HuH-7.5 (cell line): ENCODE measurements at regions not wholly inside any gene's neighbourhood (a gene's known extent, or its start where the extent isn't known, plus 50 kb on each side); places are given as distances from the start of the nearest gene placed in this dataset.

ENCODE experiments used
- DNase-seq: peaks from one replicate; pipeline ENCODE4 v3.0.0; 2011; ENCODE audit warnings: low spot score

GRCh38 chr17:45687594-45687993 lies 96.5 kb upstream of the CRHR1 start:
- no peak for DNase-seq

DNA sequence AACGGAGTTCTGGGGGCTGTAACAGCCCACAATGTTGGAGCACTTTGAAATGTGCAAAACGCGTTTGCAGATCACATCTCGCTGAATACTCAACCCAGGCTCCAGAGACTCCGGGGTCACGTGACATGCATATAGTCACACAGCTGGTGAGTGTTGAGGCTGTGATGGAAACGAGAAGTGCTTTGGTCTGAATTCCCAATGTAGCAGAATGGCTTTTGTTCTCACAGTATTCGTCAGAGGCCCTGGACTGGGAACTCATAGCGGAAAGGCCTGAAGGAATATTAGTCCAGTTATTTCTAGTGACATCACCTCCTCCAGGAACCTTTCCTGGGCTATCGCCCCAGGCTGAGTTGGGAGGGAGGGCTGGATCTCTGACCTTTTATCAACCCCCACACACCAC lies 95.8 kb upstream of the CRHR1 start:
- no peak for DNase-seq

DNA sequence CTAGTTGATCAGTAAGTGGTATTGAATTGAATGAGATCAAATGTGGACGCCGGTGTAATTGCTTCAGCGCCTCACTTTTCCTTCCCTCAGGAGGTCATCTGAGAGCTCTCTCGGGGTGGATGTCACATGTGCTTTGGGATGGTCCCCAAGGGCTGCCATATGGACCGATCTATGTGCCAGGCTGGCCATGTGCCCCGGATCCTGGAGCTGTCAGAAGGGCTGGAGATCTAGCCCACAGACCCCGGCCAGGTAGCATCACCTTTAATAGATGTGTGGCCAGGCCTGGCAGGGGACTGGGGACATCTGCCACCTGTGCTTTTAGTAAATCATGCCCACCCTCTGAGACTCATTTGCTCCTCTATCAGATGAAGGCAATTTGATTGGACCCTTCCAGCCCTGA lies 95.3 kb upstream of the CRHR1 start:
- DNase-seq, result no peak

- DNase-seq, result no peak
Observed at GRCh38 chr17:45689451-45689850, 94.7 kb upstream of the CRHR1 start.

DNA sequence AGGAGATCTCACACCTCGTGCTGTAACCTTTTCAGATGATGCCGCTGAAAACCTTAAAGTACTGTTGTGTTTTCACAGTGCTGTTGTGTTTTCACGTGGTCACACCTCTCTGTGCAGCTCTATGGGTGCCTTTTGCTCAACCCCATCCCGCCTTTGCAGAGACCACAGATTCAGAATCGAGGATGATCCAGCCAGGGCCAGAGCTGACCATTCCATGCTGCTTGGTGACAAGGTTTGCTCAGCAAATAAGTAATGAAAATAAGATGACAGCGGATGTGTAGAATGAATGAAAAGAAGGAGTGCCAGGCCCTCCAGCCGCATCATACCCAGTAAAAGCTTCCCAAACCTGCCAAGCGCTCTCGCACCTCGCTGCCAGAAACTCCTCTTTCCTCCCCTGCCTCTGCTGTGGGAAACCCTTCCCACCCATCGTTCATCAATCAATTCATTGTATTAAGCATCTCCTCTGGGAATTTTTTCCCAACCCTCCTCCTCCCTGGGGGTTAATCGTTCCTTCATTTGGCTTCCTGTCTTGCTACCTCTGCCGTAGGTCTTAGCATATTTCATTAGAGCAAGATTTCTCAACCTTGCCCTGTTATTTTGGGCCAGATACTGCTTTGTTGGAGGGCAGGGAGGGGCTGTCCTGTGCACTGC lies 93.4 kb upstream of the CRHR1 start:
- no peak for DNase-seq

- no peak for DNase-seq
Observed at GRCh38 chr17:45692661-45693060, 91.5 kb upstream of the CRHR1 start.

DNA sequence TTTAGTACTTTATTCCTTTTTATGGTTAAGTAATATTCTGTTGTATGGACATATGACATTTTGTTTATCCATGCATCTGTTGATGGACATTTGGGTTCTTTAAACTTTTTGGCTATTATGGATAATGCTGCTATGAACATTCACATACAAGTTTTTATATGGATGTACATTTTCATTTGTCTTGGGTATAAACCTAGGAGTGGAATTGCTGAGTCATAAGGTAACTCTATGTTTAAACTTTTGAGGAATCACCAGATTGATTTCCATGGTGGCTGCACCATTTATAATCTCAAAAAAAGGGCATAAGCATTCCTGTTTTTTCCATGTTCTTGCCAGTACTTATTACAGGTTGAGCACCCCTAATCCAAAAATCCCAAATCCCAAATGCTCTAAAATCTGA lies 90.3 kb upstream of the CRHR1 start:
- DNase-seq, result no peak

DNA sequence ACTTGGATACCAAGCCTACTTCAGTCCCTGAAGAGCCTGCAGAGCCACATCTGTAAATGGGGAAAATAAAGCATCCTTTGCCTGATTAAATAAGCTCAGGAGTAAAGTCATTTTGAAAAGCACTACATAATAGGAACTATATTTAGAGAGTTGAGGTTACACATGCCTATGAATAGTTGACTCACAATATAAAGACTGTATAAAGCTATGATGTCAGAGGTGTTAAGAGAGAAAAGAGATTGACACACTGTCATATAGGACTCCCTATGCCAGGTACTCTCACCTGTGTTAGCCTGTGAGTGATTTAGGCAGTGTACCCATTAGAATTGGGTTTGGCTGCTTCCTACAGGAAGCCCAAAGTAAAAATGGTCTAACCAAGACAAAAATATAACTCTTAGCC lies 87.7 kb upstream of the CRHR1 start:
- DNase-seq, result no peak

DNA sequence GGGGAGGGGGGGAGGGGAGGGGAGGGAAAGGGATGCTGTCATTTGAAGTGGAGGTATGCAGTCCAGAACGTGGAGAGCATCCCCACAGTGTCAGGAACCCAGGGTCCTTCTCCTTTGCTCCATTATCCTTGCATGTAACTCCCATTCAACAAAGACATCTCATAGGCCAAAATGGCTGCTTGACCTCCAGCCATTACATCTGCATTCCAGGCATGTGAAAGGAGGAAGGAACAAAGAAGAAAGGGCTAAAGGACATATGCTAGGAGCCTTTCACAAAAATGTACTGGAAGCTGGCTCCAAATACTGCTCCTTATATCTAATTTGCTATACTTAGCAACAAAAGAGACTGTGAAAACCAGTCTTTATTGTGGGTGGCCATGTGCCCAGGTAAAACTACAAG lies 87.0 kb upstream of the CRHR1 start:
- no peak for DNase-seq

GRCh38 chr17:45700171-45701090 lies 83.7 kb upstream of the CRHR1 start:
- no peak for DNase-seq

- no peak for DNase-seq
Observed at GRCh38 chr17:45702666-45703266, 81.4 kb upstream of the CRHR1 start.

GRCh38 chr17:45703348-45703747 lies 80.8 kb upstream of the CRHR1 start:
- DNase-seq, result no peak

DNA sequence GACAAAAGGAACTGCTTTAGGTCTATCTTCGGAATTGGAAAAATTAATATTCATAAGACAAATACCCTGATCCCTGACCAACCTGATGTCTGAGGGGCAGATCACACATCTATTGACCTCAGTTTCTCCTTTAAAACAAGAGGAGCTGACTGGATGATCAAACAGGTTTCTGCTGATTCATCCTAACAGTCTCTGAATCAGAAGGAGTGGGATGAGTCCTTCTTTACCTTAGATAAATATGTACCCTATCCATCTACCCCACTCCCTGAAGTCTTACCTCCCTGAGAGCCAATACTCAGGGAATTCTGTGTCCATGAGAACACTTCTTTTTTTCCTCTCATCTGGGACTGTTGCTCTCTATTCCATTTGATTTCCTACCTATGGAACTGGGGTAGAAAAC lies 80.3 kb upstream of the CRHR1 start:
- no peak for DNase-seq

- DNase-seq, result no peak
Observed at GRCh38 chr17:45704251-45704650, 79.9 kb upstream of the CRHR1 start.

DNA sequence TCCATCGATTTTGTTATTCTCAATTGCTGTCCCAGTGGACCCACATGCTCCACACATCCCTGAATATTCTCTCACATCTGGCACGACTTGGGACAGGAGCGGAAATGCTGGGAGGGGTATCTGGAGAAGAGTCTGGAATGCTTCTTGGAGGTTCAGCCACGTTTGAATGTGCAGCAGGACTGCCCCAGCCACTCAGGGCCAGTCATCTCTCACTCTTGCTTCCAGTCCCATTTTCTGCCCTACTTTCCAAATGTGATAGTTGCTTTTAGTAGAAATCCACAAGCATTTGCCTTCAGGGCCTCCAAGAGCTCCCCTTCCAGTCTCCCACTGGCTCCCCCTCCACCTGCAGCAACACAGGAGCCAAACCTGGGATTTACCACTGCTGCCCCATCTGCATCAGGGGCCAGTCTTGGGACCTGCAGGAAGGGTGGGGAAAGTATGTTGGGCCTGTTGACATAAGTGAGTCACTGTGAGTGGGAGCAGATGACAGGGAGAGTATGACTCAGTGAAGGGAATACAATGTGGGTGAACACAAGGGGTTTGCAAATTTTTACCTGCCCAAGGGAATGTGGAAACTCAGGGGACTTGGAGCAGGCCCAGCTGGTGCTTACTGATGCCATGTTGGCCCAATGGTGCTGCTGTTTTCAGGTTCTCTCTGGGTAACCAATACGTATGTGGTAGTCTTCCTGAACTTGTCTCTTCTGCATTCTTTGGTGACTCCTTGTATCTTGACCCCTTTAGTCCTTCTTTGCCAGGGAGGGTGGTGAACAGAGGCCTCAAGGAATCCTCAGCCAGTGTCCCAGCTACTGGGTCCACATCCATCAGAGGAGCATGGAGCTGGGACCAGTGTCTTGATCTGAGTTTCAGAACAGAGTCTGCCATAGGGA lies 78.8 kb upstream of the CRHR1 start:
- no peak for DNase-seq

DNA sequence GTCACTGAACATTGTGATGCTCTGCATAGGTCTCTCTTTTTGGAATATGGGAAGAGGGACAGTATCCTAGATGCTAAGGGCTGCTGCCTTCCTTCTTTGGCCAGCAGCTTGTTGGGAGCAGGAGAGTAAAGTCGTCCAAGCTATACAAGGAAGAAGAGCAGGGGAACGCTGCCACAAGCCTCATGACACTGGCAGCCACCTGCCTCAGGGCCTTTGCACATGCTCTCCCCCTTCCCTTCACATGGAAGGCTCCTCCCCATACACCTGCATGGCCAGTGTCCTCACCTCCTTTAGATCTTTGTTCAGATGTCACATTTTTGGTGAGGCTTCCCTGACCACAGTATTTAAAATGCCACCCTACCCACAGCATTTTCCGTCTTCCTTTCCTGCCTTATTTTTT lies 78.1 kb upstream of the CRHR1 start:
- DNase-seq, result no peak

DNA sequence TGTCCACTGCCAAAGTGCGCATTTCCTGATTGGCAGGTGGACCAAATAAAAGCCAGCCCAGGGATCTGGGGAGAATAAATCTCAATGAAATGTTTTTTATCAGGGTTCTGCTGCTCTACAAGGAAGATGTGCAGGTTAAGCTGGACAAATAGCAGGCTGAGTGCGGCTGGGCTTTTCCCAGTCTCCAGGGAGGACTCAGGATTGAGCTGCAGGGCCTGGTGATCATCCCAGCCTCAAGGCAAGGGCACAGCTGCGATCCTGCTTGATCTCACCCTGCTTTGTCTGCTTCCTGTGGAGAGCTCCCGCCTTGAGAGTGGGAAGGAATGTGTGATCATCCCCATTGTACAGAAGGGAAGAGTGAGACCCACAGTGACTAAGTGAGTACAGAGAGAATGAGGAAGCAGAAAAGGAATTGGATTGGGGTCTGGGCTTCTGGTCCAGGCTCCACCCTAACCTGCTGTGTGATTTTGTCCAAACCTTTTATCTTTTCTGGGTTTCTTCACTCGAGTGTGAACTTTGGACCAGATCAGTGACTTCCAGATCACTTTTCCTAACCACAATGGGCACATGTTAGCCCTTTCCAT lies 75.3 kb upstream of the CRHR1 start:
- DNase-seq, result no peak

GRCh38 chr17:45709728-45710288 lies 74.3 kb upstream of the CRHR1 start:
- DNase-seq, result no peak

DNA sequence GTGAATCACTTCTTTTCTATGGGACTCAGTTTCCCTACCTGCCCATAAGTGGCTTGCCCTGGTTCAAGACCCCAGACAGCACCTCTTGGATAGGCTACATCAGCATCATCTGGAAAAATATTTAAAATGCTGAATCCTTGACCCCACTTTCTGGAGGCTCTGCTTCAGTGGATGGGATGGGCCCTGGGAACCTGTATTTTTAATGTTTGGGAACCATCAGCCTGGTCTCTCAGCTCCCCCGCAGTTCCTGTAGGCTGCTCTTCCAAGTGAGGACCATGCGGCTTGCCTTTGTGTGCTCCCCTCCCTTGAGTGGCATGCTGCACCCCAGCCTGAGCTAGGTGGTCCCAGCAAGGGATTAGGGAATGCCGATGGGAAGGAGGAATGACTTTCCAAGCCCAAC lies 68.3 kb upstream of the CRHR1 start:
- no peak for DNase-seq

DNA sequence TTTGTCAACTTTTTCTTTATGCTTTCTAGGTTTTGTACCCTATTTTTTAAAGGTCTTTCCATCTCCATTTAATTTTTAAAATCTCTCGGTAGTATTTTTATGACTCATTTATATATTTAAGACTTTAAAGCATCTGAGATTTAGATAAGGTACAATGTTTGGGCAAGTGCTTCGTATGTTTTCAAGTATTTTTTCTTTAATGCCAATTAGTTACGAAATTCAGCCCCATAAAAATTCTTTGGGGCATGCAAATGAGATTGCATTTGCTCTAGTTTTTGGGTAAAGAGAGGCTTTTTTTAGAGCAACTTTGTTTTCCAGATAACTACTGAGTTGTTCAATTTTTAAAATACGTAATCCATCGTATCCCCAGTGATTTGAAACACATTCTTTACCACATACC lies 65.3 kb upstream of the CRHR1 start:
- DNase-seq, result no peak

- DNase-seq, result peak; percentile 33
Observed at GRCh38 chr17:45719335-45720071, 64.6 kb upstream of the CRHR1 start.
